ENCODE measurements at regions not wholly inside any gene's neighbourhood (a gene's known extent, or its start where the extent isn't known, plus 50 kb on each side); places are given as distances from the start of the nearest gene placed in this dataset.

DNA sequence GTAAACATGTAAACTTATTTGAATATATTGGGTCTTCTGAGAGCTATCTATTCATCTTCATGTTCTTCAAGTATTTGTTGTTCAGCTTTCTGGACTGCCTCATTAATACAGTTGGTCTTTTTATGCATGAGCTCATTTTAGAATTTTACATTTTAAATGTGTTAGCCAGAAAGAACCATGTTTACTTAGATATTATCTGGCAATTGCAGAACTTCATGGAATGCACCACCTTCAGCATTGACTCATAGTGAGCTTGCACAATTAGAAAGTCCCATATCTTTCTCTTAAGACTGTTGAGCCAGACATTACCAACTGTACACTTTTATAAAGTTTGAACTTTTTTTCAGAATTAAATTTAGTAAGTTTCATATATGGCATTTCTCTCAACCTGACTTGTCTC, 536.7 kb downstream of the RIT2 start:
- Histone ChIP-seq H4K20me1 (no peaks in the 10 kb centered on the region), H3K36me3 (no peaks in the 10 kb centered on the region), H3K4me1 (no peaks in the 10 kb centered on the region), H3K9ac (no peak overlapping the region), H3K9me3 (no peaks in the 10 kb centered on the region), H3K4me3 (no peak overlapping the region), H3K27me3 (no peaks in the 10 kb centered on the region), H3K27ac (no peak overlapping the region), H3K4me2 (no peak overlapping the region)
- TF ChIP-seq Cebpa-rat (IDR thresholded peaks at IDR 0.05): no peak

DNA sequence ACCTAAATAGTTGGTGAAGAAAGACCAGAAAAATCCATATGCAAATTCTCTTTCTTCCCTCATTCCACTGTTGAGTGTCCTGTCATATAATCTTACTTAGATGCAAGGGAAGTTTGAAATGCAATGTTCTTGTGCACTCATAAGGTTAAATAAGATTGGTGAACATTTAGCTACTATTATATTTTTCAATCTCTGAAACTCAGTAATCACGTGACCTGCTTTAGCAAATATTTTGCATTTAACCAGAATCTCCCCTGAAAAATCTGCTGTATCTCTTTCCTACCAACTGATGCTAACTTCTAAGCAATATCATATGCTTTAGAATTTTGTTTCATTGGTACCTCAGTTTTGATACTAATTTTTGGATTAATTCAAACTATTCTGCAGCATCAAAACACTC, 533.2 kb downstream of the RIT2 start:
- Histone ChIP-seq H3K9me3 (no peaks in the 10 kb centered on the region), H3K4me1 (no peaks in the 10 kb centered on the region), H3K36me3 (no peaks in the 10 kb centered on the region), H3K27ac (no peak overlapping the region), H3K27me3 (no peaks in the 10 kb centered on the region), H3K4me2 (no peak overlapping the region), H3K4me3 (no peak overlapping the region), H3K9ac (no peak overlapping the region), H4K20me1 (no peaks in the 10 kb centered on the region)
- TF ChIP-seq Cebpa-rat (IDR thresholded peaks at IDR 0.05): no peak

DNA sequence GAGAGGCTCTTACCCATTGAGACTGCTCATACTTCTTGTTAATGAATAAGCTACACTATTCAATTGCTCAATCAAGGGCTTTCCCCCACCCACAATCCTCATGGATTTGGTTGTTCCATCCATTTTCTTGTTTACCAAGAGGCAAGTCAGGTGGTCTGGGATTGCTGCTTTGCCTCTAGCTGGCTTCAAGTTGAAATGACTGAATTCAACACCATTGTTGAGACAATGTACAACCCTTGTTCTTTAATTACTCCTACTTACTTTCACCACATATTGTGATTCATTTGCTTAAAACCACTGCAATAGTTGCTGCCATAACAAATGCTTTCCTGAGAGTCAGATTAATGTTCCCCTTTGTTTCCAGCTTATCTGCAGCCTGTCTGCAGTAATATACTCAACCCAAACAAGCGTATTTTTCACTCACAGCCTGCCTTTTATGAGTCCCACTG, 532.2 kb downstream of the RIT2 start:
- H3K9me3 ChIP-seq: no peaks in the 10 kb centered on the region
- no peaks in the 10 kb centered on the region for H3K27me3 ChIP-seq
- no peak overlapping the region for H3K4me3 ChIP-seq
- H3K9ac ChIP-seq: no peak overlapping the region
- no peaks in the 10 kb centered on the region for H3K4me1 ChIP-seq
- no peak for TF ChIP-seq Cebpa-rat (IDR thresholded peaks at IDR 0.05)
- H4K20me1 ChIP-seq: no peaks in the 10 kb centered on the region
- H3K27ac ChIP-seq: no peak overlapping the region
- no peak overlapping the region for H3K4me2 ChIP-seq
- no peaks in the 10 kb centered on the region for H3K36me3 ChIP-seq

DNA sequence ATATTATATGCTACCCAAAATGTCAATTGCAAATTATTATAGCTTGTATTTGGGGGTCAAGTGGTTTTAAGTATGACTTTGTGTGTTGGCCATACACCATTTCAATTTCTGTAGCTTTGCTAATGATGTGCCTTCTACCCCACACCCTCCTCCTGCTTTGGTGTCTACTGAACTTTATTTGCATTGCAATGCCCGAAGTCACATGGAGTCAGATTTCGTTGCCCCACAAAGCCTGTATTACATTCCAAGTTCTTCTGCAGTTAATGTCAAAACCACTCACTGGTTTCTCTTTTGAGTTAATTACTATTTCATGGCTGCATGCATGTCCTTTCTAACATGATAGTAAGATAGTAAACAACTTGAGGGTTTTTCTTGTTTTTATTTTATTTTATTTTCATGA, 528.9 kb downstream of the RIT2 start:
- Histone ChIP-seq H3K4me1 (no peaks in the 10 kb centered on the region), H3K4me3 (no peak overlapping the region), H3K27me3 (no peaks in the 10 kb centered on the region), H3K27ac (no peak overlapping the region), H3K36me3 (no peaks in the 10 kb centered on the region), H3K9ac (no peak overlapping the region), H3K4me2 (no peak overlapping the region), H4K20me1 (no peaks in the 10 kb centered on the region), H3K9me3 (no peaks in the 10 kb centered on the region)
- TF ChIP-seq Cebpa-rat (IDR thresholded peaks at IDR 0.05): no peak

DNA sequence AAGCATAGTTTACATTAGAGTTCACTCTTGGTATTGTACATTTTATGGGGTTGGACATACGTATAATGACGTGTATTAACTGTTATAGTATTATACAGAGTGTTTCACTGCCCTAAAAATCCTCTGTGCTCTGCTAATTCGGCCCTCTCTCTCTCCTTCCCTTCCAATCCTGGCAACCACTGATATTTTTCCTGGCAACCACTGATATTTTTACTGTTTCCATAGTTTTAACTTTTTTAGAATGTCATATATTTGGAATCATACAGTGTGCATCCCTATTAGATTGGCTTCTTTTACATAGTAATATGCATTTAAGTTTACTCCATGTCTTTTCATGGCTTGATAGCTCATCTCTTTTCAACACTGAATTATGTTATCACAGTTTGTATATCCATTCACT, 526.7 kb downstream of the RIT2 start:
- Histone ChIP-seq H4K20me1 (no peaks in the 10 kb centered on the region), H3K9ac (no peak overlapping the region), H3K4me1 (no peaks in the 10 kb centered on the region), H3K4me2 (no peak overlapping the region), H3K4me3 (no peak overlapping the region), H3K27ac (no peak overlapping the region), H3K9me3 (no peaks in the 10 kb centered on the region), H3K27me3 (no peaks in the 10 kb centered on the region), H3K36me3 (no peaks in the 10 kb centered on the region)
- no peak for TF ChIP-seq Cebpa-rat (IDR thresholded peaks at IDR 0.05)

DNA sequence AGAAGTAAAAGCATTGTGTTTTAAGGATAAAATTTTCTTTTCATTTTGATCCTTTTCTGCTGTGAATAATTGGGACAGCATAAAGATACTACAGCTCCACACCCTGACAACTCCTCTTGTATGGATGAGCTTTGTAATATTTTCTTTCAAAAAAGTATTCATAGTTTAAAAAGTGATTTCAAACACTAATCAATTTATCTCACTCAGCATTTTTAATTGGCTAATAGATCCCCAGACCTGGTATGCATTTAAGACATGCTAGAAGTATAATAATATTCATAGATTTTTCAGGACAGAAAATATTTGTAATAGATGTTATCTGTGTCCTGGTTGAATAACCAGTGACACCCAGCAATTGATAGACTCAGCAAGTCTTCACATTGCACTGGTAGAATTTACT, 510.7 kb downstream of the RIT2 start:
- TF ChIP-seq Cebpa-rat (IDR thresholded peaks at IDR 0.05): no peak
- Histone ChIP-seq H3K4me2 (no peak overlapping the region), H3K4me1 (no peaks in the 10 kb centered on the region), H3K9me3 (no peaks in the 10 kb centered on the region), H3K4me3 (no peak overlapping the region), H3K9ac (no peak overlapping the region), H3K27me3 (no peaks in the 10 kb centered on the region), H4K20me1 (no peaks in the 10 kb centered on the region), H3K36me3 (no peaks in the 10 kb centered on the region), H3K27ac (no peak overlapping the region)

DNA sequence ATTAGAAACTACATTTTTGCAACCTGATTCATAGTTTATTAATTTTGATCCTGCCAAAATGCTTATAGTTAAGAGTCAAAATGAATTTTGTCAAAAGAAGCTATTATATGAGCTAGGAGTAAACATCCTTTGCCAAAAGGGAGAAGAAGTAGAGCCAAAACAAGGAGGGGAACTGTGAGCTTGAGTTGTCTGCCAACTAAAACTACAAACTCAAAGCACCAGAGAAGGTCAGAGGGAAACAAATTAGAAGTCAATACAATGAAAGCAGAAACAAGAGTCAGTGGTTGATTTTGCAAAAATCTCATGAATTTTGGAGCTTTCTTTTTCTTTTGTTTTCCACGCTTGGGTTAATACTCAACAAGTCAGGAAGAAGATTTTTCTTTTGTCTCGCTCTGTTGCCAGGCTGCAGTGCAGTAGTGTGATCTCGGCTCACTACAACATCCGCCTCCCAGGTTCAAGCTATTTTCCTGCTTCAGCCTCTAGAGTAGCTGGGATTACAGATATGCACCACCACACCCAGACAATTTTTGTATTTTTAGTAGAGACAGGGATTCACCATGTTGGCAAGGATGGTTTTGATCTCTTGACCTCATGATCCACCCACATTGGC, 508.5 kb downstream of the RIT2 start:
- no peaks in the 10 kb centered on the region for H3K27me3 ChIP-seq
- no peaks in the 10 kb centered on the region for H3K36me3 ChIP-seq
- H3K4me3 ChIP-seq: no peak overlapping the region
- H3K9ac ChIP-seq: no peak overlapping the region
- no peaks in the 10 kb centered on the region for H4K20me1 ChIP-seq
- no peak overlapping the region for H3K4me2 ChIP-seq
- no peak for TF ChIP-seq Cebpa-rat (IDR thresholded peaks at IDR 0.05)
- H3K4me1 ChIP-seq: no peaks in the 10 kb centered on the region
- H3K27ac ChIP-seq: no peak overlapping the region
- H3K9me3 ChIP-seq: no peaks in the 10 kb centered on the region

DNA sequence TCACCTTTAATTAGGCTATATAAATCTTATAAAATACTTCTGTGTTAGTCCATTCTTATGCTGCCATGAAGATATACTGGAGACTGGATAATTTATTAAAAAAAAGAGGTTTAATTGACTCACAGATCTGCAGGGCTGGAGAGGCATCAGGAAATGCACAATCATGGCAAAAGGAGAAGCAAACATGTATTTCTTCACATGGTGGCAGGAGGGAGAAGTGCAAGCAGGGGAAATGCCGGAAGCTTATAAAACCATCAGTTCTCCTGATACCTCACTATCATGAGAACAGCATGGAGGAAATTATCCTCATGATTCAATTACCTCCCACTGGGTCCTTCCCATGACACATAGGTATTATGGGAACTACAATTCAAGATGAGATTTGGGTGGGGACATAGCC, 504.4 kb downstream of the RIT2 start:
- H3K9ac ChIP-seq: no peak overlapping the region
- H3K4me2 ChIP-seq: no peak overlapping the region
- no peaks in the 10 kb centered on the region for H3K36me3 ChIP-seq
- no peaks in the 10 kb centered on the region for H3K9me3 ChIP-seq
- H4K20me1 ChIP-seq: no peaks in the 10 kb centered on the region
- no peak for TF ChIP-seq Cebpa-rat (IDR thresholded peaks at IDR 0.05)
- H3K4me1 ChIP-seq: no peaks in the 10 kb centered on the region
- H3K4me3 ChIP-seq: no peak overlapping the region
- no peaks in the 10 kb centered on the region for H3K27me3 ChIP-seq
- no peak overlapping the region for H3K27ac ChIP-seq

DNA sequence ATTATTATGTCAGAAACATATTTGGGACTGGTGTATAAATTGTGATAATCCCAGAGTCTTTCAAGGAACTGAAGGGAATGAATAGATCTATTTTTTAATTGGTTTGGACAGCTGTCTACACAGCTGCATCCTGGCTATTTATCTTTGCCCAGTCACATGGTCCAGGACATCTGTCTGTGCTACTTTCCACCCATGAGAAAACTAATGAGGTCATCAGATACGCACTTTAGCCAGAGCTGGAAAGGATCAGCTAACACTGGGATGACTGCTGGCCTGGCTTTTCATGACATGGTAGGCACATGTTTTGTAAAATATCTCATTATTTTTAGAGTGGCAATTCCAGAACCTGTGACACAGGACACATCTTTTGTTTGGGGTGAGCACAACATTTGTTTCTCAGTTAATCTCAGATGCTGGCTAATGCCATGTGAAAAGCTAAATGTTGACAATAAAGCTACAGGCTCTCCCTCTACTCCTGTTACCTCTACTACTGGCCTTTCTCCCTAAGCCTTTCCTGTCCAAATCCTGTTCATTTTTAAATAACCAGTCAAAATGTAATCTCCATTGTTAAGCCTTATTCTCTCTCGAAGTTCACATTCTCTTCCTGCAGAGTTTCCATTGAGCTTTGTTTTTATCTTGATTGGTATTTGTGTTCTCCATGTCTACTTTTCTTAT, 500.7 kb downstream of the RIT2 start:
- no peak for TF ChIP-seq Cebpa-rat (IDR thresholded peaks at IDR 0.05)
- no peaks in the 10 kb centered on the region for H3K4me1 ChIP-seq
- H3K27me3 ChIP-seq: no peaks in the 10 kb centered on the region
- no peaks in the 10 kb centered on the region for H3K36me3 ChIP-seq
- H3K27ac ChIP-seq: no peak overlapping the region
- no peaks in the 10 kb centered on the region for H4K20me1 ChIP-seq
- H3K4me3 ChIP-seq: no peak overlapping the region
- no peak overlapping the region for H3K4me2 ChIP-seq
- no peaks in the 10 kb centered on the region for H3K9me3 ChIP-seq
- H3K9ac ChIP-seq: no peak overlapping the region

DNA sequence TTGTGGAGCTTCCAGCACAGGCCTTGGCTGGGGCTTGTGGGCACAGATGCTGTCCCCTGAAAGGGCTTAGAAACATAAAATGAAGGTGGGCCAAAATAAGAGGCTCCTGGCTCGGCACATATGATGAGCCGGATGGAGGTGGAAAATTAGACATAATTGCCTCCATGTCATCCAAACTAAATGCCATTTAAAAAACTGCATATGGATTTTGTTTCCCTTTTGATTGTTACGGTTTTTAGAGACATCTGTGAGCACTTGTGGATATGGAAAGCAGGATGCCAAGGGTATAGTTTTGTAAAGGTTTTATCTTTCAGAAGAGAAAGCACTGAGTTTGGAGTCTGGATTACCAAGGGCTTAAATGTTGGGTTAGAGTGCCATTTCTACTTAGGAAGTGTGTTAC, 498.3 kb downstream of the RIT2 start:
- H3K27me3 ChIP-seq: no peaks in the 10 kb centered on the region
- TF ChIP-seq Cebpa-rat (IDR thresholded peaks at IDR 0.05): no peak
- H3K4me1 ChIP-seq: no peaks in the 10 kb centered on the region
- H3K9ac ChIP-seq: no peak overlapping the region
- H4K20me1 ChIP-seq: no peaks in the 10 kb centered on the region
- no peak overlapping the region for H3K4me2 ChIP-seq
- H3K4me3 ChIP-seq: no peak overlapping the region
- H3K36me3 ChIP-seq: no peaks in the 10 kb centered on the region
- no peak overlapping the region for H3K27ac ChIP-seq
- H3K9me3 ChIP-seq: no peaks in the 10 kb centered on the region

DNA sequence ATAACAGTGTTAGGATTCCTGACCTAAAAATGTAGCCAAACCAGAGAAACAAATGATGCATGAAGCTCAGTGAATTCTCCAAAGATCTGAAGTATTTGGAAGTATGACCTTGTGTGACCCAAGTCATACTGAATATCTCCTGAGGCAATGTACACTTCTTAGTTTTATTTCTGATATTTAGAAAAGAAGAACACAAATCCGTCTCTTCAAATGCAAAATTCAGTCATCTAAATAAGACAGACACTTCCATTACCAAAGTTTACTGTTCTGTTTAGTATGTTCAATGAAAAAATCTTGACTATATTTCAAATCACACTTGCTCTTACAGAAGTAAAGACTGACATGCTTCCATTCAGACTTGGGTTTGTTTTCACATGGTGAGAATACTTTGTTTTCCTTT, 495.7 kb downstream of the RIT2 start:
- Histone ChIP-seq H3K9me3 (no peaks in the 10 kb centered on the region), H3K27ac (no peak overlapping the region), H3K4me1 (no peaks in the 10 kb centered on the region), H3K9ac (no peak overlapping the region), H3K4me3 (no peak overlapping the region), H3K4me2 (no peak overlapping the region), H3K27me3 (no peaks in the 10 kb centered on the region), H3K36me3 (no peaks in the 10 kb centered on the region), H4K20me1 (no peaks in the 10 kb centered on the region)
- TF ChIP-seq Cebpa-rat (IDR thresholded peaks at IDR 0.05): no peak
